K562 (cell line): ENCODE measurements at regions not wholly inside any gene's neighbourhood (a gene's known extent, or its start where the extent isn't known, plus 50 kb on each side); places are given as distances from the start of the nearest gene placed in this dataset.

Source experiments
- ATF7 ChIP-seq: fragments of 450-650 bp; IDR thresholded peaks from 2 replicates; pipeline ENCODE4 v1.7.1; 2014; ENCODE audit warnings: mild to moderate bottlenecking, moderate library complexity
- BMI1 ChIP-seq: fragments of 150-350 bp; IDR thresholded peaks from 2 replicates; pipeline ENCODE4 v1.6.1; 2014; ENCODE audit warnings: low read length
- CREM ChIP-seq: IDR thresholded peaks from 2 replicates; pipeline ENCODE4 v1.6.1; 2014; ENCODE audit warnings: antibody characterized with exemption, low read depth
- IFI16 ChIP-seq: fragments of 250-450 bp; sonication (Bioruptor Pico); IDR thresholded peaks from 2 replicates; pipeline ENCODE4 v2.1.2; 2022; ENCODE audit warnings: mild to moderate bottlenecking, inconsistent platforms
- NCOA2 ChIP-seq, 2 experiments: fragments of 450-650 bp; IDR thresholded peaks; 2 replicates each; pipeline ENCODE4 v1.6.1; 2018; ENCODE audit warnings: mild to moderate bottlenecking in 2 of 2, moderate library complexity in 1 of 2; ENCODE audit not compliant: partially characterized antibody in 2 of 2
- NUFIP1 ChIP-seq: fragments of 450-650 bp; IDR thresholded peaks from 2 replicates; pipeline ENCODE4 v1.6.1; 2018; ENCODE audit not compliant: partially characterized antibody
- PCBP1 ChIP-seq: fragments of 200-400 bp; formaldehyde crosslinking; IDR thresholded peaks from 2 replicates; pipeline ENCODE4 v1.6.1; 2018; ENCODE audit warnings: mild to moderate bottlenecking, low read depth, low read length; ENCODE audit not compliant: poor library complexity, severe bottlenecking
- RAD21 ChIP-seq, 2 experiments: fragments of 250-450 bp in 1 of 2; fragments of 450-650 bp in 1 of 2; sonication (Bioruptor Pico) in 1 of 2; formaldehyde crosslinking in 1 of 2; IDR thresholded peaks in 1 of 2; conservative IDR thresholded peaks in 1 of 2; 2 replicates each; pipeline versions ENCODE4 v1.4.0 to v1.8.0; 2020 to 2022; ENCODE audit warnings: mild to moderate bottlenecking in 2 of 2, moderate library complexity in 1 of 2
- RBM39 ChIP-seq: fragments of 200-400 bp; formaldehyde crosslinking; optimal IDR thresholded peaks from 2 replicates; pipeline ENCODE3; 2018; ENCODE audit warnings: low read depth, low read length
- SAFB2 ChIP-seq: fragments of 200-400 bp; formaldehyde crosslinking; IDR thresholded peaks from 2 replicates; pipeline ENCODE4 v1.6.1; 2018; ENCODE audit warnings: borderline replicate concordance, low read length, low read depth, moderate library complexity; ENCODE audit not compliant: severe bottlenecking
- ZNF146 ChIP-seq: IDR thresholded peaks from one replicate; pipeline ENCODE4 v1.6.1; 2018; ENCODE audit warnings: missing compliant biosample characterization; ENCODE audit not compliant: unreplicated experiment
- TF ChIP-seq, protein P1 (sequence below): sonication (generic); formaldehyde crosslinking; IDR thresholded peaks from 2 replicates; pipeline ENCODE4 v1.8.0; 2022; ENCODE audit warnings: mild to moderate bottlenecking, missing genetic modification reagents
- TF ChIP-seq, protein P2 (sequence below), 2 experiments: fragments of 450-650 bp; IDR thresholded peaks; 2 replicates each; pipeline ENCODE4 v1.6.1; 2016; ENCODE audit warnings: mild to moderate bottlenecking in 2 of 2, borderline replicate concordance in 1 of 2, low read depth in 1 of 2, moderate library complexity in 1 of 2

DNA sequence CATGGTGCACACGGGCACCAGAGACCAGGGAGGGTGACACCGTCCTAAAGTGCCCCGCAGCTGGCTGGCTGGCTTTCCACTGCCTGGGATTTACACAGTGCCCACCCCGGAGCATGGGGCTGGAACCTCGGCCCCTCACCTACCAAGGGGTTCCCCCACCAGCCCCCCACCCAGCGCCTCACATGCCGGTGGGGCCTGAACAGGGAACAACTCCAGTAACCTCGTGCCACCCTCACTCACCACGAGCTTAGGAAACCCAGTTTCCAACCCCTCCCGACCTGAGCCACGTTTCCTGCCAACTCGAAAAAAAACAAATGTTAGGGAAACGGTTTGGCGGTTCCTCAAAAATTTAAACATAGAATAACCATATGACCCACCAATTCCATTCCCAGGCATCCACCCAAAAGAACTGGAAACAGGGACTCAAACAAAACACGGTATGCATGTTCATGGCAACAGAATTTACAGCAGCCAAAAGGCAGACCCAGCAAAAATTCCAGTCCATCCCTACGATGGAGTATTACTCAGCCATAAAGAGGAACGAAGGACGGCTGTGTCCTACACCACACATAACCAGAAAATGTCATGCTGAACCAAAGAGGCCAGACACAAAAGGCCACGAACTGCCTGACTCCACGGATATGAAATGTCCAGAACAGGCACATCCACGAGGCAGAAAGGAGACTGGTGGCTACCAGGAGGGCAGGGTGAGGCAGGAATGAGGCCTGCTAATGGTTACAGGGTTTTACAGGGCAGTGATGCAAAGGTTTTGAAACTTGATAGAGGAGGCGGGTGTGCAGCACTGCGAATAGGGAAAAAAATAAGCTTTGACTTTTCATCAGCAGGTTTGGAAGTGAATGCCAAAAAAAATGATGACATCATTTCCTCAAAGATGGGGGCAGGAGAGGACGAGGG lies 68.9 kb downstream of the NCOR2 start (continued):
- TF ChIP-seq, protein P1, sequence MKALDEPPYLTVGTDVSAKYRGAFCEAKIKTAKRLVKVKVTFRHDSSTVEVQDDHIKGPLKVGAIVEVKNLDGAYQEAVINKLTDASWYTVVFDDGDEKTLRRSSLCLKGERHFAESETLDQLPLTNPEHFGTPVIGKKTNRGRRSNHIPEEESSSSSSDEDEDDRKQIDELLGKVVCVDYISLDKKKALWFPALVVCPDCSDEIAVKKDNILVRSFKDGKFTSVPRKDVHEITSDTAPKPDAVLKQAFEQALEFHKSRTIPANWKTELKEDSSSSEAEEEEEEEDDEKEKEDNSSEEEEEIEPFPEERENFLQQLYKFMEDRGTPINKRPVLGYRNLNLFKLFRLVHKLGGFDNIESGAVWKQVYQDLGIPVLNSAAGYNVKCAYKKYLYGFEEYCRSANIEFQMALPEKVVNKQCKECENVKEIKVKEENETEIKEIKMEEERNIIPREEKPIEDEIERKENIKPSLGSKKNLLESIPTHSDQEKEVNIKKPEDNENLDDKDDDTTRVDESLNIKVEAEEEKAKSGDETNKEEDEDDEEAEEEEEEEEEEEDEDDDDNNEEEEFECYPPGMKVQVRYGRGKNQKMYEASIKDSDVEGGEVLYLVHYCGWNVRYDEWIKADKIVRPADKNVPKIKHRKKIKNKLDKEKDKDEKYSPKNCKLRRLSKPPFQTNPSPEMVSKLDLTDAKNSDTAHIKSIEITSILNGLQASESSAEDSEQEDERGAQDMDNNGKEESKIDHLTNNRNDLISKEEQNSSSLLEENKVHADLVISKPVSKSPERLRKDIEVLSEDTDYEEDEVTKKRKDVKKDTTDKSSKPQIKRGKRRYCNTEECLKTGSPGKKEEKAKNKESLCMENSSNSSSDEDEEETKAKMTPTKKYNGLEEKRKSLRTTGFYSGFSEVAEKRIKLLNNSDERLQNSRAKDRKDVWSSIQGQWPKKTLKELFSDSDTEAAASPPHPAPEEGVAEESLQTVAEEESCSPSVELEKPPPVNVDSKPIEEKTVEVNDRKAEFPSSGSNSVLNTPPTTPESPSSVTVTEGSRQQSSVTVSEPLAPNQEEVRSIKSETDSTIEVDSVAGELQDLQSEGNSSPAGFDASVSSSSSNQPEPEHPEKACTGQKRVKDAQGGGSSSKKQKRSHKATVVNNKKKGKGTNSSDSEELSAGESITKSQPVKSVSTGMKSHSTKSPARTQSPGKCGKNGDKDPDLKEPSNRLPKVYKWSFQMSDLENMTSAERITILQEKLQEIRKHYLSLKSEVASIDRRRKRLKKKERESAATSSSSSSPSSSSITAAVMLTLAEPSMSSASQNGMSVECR = no peak
- TF ChIP-seq ATF7 (0 out of 2 replicates have a peak, but pooled peaks have one; percentile 43), PCBP1 (no peak), RAD21 (CRISPR knock-in tag; conservative IDR thresholded peaks at IDR 0.05 in 1 of 2, IDR thresholded peaks at IDR 0.05 in 1 of 2) (no peak), BMI1 (no peak), IFI16 (CRISPR knock-in tag) (no peak), NCOA2 (IDR thresholded peaks at IDR 0.05; ENCODE audit: partially characterized antibody in 2 of 2) (no peak), ZNF146 (peak; percentile 61), RBM39 (no peak), NUFIP1 (no peak), SAFB2 (no peak), CREM (no peak)
- TF ChIP-seq, protein P2, sequence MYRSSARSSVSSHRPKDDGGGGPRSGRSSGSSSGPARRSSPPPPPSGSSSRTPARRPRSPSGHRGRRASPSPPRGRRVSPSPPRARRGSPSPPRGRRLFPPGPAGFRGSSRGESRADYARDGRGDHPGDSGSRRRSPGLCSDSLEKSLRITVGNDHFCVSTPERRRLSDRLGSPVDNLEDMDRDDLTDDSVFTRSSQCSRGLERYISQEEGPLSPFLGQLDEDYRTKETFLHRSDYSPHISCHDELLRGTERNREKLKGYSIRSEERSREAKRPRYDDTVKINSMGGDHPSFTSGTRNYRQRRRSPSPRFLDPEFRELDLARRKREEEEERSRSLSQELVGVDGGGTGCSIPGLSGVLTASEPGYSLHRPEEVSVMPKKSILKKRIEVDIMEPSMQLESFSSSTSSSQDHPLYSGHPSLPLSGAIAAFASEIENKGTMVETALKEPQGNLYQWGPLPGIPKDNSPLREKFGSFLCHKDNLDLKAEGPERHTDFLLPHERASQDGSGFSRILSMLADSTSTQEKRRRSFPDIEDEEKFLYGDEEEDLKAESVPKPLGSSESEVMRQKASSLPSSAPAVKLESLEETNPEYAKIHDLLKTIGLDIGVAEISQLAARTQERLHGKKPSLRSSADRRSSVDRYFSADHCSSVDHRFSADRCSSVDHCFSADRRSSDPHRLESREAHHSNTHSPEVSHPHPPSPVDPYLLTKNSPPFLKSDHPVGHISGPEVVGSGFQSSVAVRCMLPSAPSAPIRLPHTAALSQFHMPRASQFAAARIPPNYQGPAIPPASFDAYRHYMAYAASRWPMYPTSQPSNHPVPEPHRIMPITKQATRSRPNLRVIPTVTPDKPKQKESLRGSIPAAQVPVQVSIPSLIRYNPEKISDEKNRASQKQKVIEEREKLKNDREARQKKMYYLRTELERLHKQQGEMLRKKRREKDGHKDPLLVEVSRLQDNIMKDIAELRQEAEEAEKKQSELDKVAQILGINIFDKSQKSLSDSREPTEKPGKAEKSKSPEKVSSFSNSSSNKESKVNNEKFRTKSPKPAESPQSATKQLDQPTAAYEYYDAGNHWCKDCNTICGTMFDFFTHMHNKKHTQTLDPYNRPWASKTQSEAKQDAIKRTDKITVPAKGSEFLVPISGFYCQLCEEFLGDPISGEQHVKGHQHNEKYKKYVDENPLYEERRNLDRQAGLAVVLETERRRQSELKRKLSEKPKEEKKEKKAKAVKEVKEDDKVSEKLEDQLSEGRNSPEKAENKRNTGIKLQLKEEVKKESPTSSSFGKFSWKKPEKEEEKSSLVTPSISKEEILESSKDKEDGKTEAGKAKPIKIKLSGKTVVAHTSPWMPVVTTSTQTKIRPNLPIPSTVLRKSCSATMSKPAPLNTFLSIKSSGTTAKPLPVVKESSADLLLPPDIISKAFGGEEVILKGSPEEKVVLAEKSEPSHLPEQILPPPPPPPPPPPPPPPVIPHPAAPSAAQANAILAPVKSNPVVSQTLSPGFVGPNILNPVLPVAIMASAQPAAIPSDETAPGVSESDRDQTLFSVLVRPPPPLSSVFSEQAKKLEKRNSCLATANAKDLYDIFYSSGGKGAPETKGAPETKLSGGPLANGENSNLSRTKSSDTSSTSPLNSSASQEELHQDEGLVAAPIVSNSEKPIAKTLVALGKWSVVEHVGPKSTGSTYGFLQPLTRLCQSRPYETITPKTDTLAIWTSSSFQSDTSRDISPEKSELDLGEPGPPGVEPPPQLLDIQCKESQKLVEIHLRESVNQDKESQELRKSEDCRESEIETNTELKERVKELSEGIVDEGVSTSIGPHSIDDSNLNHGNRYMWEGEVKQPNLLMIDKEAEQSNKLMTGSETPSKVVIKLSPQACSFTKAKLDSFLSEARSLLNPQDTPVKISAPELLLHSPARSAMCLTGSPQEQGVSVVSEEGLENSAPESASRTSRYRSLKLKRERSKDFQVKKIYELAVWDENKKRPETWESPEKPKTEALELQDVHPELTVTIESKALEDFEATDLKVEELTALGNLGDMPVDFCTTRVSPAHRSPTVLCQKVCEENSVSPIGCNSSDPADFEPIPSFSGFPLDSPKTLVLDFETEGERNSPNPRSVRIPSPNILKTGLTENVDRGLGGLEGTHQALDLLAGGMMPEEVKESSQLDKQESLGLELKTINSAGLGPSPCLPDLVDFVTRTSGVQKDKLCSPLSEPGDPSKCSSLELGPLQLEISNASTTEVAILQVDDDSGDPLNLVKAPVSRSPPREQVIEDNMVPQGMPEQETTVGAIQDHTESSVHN (IDR thresholded peaks at IDR 0.05; ENCODE audit: borderline replicate concordance in 1 of 2, low read depth in 1 of 2) = no peak
